Heart right ventricle (tissue), 16 donors: ENCODE measurements at regions not wholly inside any gene's neighbourhood (a gene's known extent, or its start where the extent isn't known, plus 50 kb on each side); places are given as distances from the start of the nearest gene placed in this dataset.

Experiments used
- ATAC-seq, 8 donors: fragments of 200-7000 bp; cut with Tn5 transposase; one replicate each; pipeline ENCODE4 v1.9.1; 2020; ENCODE audit warnings: mild to moderate bottlenecking in 8 of 8, moderate library complexity in 8 of 8, moderate number of reproducible peaks in 1 of 8
- DNase-seq, 2 donors: peaks; one replicate each; pipeline ENCODE4 v3.0.0-alpha.2; 2020
- H3K27ac ChIP-seq, 10 donors: fragments of 200-600 bp; sonication (generic) in 2 of 10; one replicate each; pipeline versions ENCODE4 v1.5.0 to v1.8.0; 2020 to 2022; ENCODE audit warnings: mild to moderate bottlenecking in 3 of 10
- H3K27me3 ChIP-seq, 7 donors: fragments of 200-600 bp; one replicate each; pipeline ENCODE4 v1.8.0; 2021 to 2022; ENCODE audit warnings: mild to moderate bottlenecking in 2 of 7
- H3K36me3 ChIP-seq, 9 donors: fragments of 200-600 bp; sonication (generic) in 1 of 9; one replicate each; pipeline versions ENCODE4 v1.5.0 to v1.8.0; 2020 to 2022; ENCODE audit warnings: mild to moderate bottlenecking in 2 of 9
- H3K4me1 ChIP-seq, 9 donors: fragments of 200-600 bp; sonication (generic) in 1 of 9; one replicate each; pipeline versions ENCODE4 v1.5.0 to v1.8.0; 2020 to 2022; ENCODE audit warnings: mild to moderate bottlenecking in 4 of 9
- H3K4me3 ChIP-seq, 10 donors: fragments of 200-600 bp; sonication (generic) in 2 of 10; one replicate each; pipeline versions ENCODE4 v1.5.0 to v1.8.0; 2020 to 2022; ENCODE audit warnings: mild to moderate bottlenecking in 7 of 10, moderate library complexity in 2 of 10
- H3K9me3 ChIP-seq, 11 donors: fragments of 200-600 bp in 10 of 11; sonication (generic) in 2 of 11; one replicate each; pipeline versions ENCODE4 v1.5.0 to v1.8.0; 2013 to 2022; ENCODE audit warnings: mild to moderate bottlenecking in 2 of 11, control low read depth in 1 of 11, moderate library complexity in 1 of 11
- CTCF ChIP-seq, 9 donors: fragments of 200-600 bp; sonication (generic) in 2 of 9; IDR thresholded peaks; one replicate each; pipeline versions ENCODE4 v1.5.0 to v1.8.0; 2021 to 2022; ENCODE audit warnings: antibody characterized with exemption in 9 of 9, mild to moderate bottlenecking in 5 of 9, moderate library complexity in 1 of 9
- WGBS, 2 donors: extraction: QIAGEN DNeasy Blood & Tissue Kit; methylation state at CpG; one replicate each; pipeline ENCODE4 v1.1.7; 2013; ENCODE audit warnings: inconsistent platforms in 1 of 2; 5-methylcytosine and 5-hydroxymethylcytosine counted together
- intact Hi-C, 10 donors: fragments of 100-400 bp; cut with DNase I; formaldehyde crosslinking; loops; one replicate each; pipeline versions ENCODE4 v1.11.1 to v1.14.2; 2022
- donor health status: Arrhythmogenic right ventricular cardiomyopathy.
- donor health status: ischemic (EF 13 %, LVEDD 7.1; RV severe dilation, severe dysfunction).
- donor health status: healthy with polysubstance abuse.
- donor health status: DM: no; HTN: yes; CAD: no.
- donor health status: DM: no; HTN: no; CAD: no.
- donor health status: ischemic (EF 25% LVEDD 6.9; RV normal size, moderate dysfunction).
- donor health status: ischemic (EF 25% LVEDD 5.7; RV mildly dilated, moderate dysfunction).
- donor health status: healthy.
- donor health status: DM: yes; HTN: yes; CAD: no.
- donor health status: Ischemic cardiomyopathy.
- donor health status: ischemic (EF 35%, LVEDD 5.7; RV mildly dilated, moderate dysfunction).
- donor health status: nonischemic (EF 11% LVEDD 7.7; RV severe dilation, severe dysfunction).
- donor health status: DM: yes; HTN: yes; CAD: no.
- donor health status: PGD.
- donor health status: ischemic (EF 29% LVEDD 5.4; RV normal size, mild dysfunction).
- donor health status: nonischemic (EF 23%, LVEDD 6.1; RV moderate dilation, normal function).

GRCh38 chr20:52025938-52026337, 165.6 kb downstream of the ZFP64 start:
- no peak for ATAC-seq
- H3K9me3 ChIP-seq = no peaks in the 10 kb centered on the region
- no peaks in the 10 kb centered on the region for H3K36me3 ChIP-seq
- no peak overlapping the region for H3K4me3 ChIP-seq
- WGBS, 2 donors = 52 to 57% methylated on average over 3 of the region's 3 CpGs
- no peaks in the 10 kb centered on the region for H3K4me1 ChIP-seq
- H3K27me3 ChIP-seq = no peaks in the 10 kb centered on the region
- intact Hi-C loops = no loop called here
- H3K27ac ChIP-seq = no peak overlapping the region
- no peak for TF ChIP-seq CTCF (IDR thresholded peaks at IDR 0.05)
- DNase-seq = no peak

GRCh38 chr20:52019313-52019712, 172.3 kb downstream of the ZFP64 start:
- WGBS, 2 donors = 96% methylated on average over 3 of the region's 3 CpGs
- Histone ChIP-seq H3K9me3 (no peaks in the 10 kb centered on the region), H3K4me3 (no peak overlapping the region), H3K27ac (no peak overlapping the region), H3K36me3 (no peaks in the 10 kb centered on the region), H3K4me1 (no peaks in the 10 kb centered on the region), H3K27me3 (no peaks in the 10 kb centered on the region)
- intact Hi-C loops = no loop called here
- ATAC-seq (no peak), DNase-seq (no peak)
- TF ChIP-seq CTCF (IDR thresholded peaks at IDR 0.05) = no peak

DNA sequence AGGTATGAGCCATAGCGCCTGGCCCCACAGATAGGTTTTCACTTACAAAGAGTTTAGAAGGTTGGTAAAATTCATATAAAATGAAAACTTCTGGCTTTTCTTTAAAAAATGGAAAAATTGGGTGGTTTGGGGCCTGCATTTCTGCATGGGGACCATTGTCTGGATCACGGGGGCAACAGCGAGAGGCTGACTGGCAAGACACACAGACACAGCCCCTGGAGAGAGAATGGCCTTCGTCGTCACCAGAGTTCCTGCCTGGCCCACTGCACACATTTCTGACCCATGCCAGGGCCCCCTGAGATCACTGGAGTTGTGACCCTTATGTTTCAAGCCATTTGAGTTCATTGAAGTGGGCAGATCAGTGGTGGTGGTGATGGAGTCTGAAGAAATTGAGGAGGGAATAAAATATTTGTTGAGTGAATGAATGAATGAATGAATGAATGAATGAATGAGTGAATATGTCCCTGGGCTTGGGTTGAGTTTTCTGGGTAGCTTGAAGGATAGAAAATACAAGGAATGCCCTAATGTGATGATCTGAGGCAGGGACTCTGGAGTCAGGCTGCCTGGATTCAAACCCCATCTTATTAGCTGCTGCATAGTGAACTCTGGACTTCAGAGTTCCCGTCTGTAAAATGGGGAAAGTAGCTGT, 173.8 kb downstream of the ZFP64 start:
- H3K27me3 ChIP-seq = no peaks in the 10 kb centered on the region
- H3K4me3 ChIP-seq = no peak overlapping the region
- WGBS, 2 donors = 95% methylated on average over 6 of the region's 6 CpGs
- no peaks in the 10 kb centered on the region for H3K9me3 ChIP-seq
- ATAC-seq (no peak), DNase-seq (no peak)
- intact Hi-C loops = no loop called here
- H3K36me3 ChIP-seq = no peaks in the 10 kb centered on the region
- no peak for TF ChIP-seq CTCF (IDR thresholded peaks at IDR 0.05)
- no peaks in the 10 kb centered on the region for H3K4me1 ChIP-seq
- H3K27ac ChIP-seq = no peak overlapping the region

DNA sequence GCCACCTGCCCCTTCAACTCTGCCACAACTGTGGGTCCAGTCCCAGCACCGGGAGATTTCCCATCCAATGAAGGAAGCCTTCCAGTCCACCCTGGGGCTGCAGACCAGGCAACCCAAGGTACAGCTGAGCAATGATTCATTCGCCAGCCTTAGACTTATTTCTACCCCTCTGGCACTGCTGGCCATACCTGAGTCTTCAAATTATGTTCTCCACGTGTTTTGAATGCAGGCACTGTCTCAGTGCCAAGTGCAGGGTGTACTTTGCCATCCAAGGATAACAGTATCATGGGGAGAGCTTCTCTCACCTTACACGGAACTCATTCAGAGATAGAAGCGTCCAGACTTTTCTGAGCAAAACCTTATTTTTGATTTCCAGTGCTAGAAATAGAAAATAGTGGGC, 175.6 kb downstream of the ZFP64 start:
- WGBS, 2 donors = 79 to 82% methylated on average over 5 of the region's 5 CpGs
- H3K27me3 ChIP-seq = no peaks in the 10 kb centered on the region
- peaks cover 0 to 11% (median 8%) of the 10 kb centered on the region in 11 donors for H3K9me3 ChIP-seq
- H3K27ac ChIP-seq = no peak overlapping the region
- no peaks in the 10 kb centered on the region for H3K4me1 ChIP-seq
- ATAC-seq (no peak), DNase-seq (no peak)
- no peaks in the 10 kb centered on the region for H3K36me3 ChIP-seq
- intact Hi-C loops = no loop called here
- no peak for TF ChIP-seq CTCF (IDR thresholded peaks at IDR 0.05)
- no peak overlapping the region for H3K4me3 ChIP-seq
